GM12878 (cell line): ENCODE measurements at regions not wholly inside any gene's neighbourhood (a gene's known extent, or its start where the extent isn't known, plus 50 kb on each side); places are given as distances from the start of the nearest gene placed in this dataset.

Source experiments
- CEBPB ChIP-seq, 2 experiments: fragments of 150-350 bp in 1 of 2; IDR thresholded peaks; 2 replicates each; pipeline ENCODE4 v1.6.1; 2012 to 2014; ENCODE audit warnings: low read depth in 2 of 2, low read length in 2 of 2, borderline replicate concordance in 1 of 2, inconsistent platforms in 1 of 2
- ETV6 ChIP-seq, 2 experiments: fragments of 450-650 bp in 1 of 2; IDR thresholded peaks in 1 of 2; conservative IDR thresholded peaks in 1 of 2; 2 replicates each; pipeline ENCODE4 v1.6.1; 2014; ENCODE audit warnings: antibody characterized with exemption in 1 of 2, borderline replicate concordance in 1 of 2, low read depth in 1 of 2, mild to moderate bottlenecking in 1 of 2, moderate library complexity in 1 of 2
- EZH2 ChIP-seq: IDR thresholded peaks from 2 replicates; pipeline ENCODE4 v1.6.1; 2012; ENCODE audit warnings: low read depth, mild to moderate bottlenecking, control low read depth, inconsistent platforms, low read length, borderline replicate concordance; ENCODE audit not compliant: control insufficient read depth
- POLR2AphosphoS5 ChIP-seq: IDR thresholded peaks from 2 replicates; pipeline ENCODE4 v1.6.1; 2011; ENCODE audit warnings: mild to moderate bottlenecking, low read length, inconsistent platforms
- TARDBP ChIP-seq: IDR thresholded peaks from 2 replicates; pipeline ENCODE4 v1.6.1; 2016; ENCODE audit warnings: borderline replicate concordance
- ZSCAN29 ChIP-seq: fragments of 450-650 bp; IDR thresholded peaks from 2 replicates; pipeline ENCODE4 v1.6.1; 2017; ENCODE audit warnings: mild to moderate bottlenecking, moderate library complexity

- TF ChIP-seq ZSCAN29 (no peak), ETV6 (conservative IDR thresholded peaks at IDR 0.05 in 1 of 2, IDR thresholded peaks at IDR 0.05 in 1 of 2; ENCODE audit: borderline replicate concordance in 1 of 2, low read depth in 1 of 2) (no peak), POLR2AphosphoS5 (no peak), EZH2 (no peak), TARDBP (no peak), CEBPB (IDR thresholded peaks at IDR 0.05; ENCODE audit: borderline replicate concordance in 1 of 2, low read depth in 2 of 2, low read length in 2 of 2) (no peak)
Observed at GRCh38 chr2:56583796-56584315, 400.1 kb downstream of the CCDC85A start.
